ENCODE measurements at regions not wholly inside any gene's neighbourhood (a gene's known extent, or its start where the extent isn't known, plus 50 kb on each side); places are given as distances from the start of the nearest gene placed in this dataset.

DNA sequence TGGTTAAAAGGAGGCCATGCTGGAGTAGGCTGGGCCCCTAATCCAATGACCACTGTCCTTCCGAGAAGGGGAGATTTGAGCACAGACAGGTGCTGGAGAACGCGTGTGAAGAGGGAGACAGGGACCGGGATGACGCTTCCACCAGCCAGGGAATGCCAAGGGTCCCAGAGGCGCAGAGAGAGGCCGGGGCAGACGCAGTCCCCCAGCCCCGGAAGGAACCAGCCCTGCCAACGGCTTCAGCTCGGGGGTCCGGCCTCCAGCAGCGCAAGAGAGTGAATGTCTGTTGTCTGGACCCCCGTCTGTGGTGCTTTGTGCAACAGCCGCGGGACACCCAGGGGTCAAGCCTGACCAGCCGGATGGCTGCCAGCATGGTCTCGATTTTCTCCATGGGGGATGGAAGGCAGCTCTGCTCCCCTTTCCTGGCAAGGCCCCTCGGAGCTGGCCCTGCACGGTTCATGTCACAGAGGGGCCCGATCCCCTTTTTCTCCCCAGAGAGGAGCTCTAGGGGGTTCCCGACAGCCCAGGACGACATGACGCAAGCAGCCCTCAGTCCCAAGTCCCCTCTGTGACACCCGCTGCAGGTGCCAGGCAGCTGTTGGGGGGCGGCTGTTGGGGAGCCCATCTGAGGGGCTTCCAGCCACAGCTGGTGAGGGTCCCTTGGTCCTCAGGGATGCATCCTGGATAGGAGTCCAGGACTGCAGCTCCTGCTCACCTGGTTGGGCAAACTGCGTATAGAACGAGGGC lies 73.5 kb downstream of the SIK1 start:
- intact Hi-C loops (cut with micrococcal nuclease) = no loop called here
- Histone ChIP-seq H3K79me2 (ENCODE audit: control insufficient read depth, insufficient read depth, low read length) (no peaks in the 10 kb centered on the region), H2AFZ (ENCODE audit: low read depth, low read length) (no peak overlapping the region), H3K9me1 (replicated peaks; ENCODE audit: control insufficient read depth, extremely low read depth, insufficient read depth, low read length) (no peaks in the 10 kb centered on the region), H3K4me3 (replicated peaks in 1 of 3; ENCODE audit: insufficient read depth in 1 of 3, low read depth in 1 of 3, low read length in 3 of 3) (no peak overlapping the region), H3K9me3 (replicated peaks; ENCODE audit: control insufficient read depth, insufficient read depth, low read length) (no peaks in the 10 kb centered on the region), H3K27ac (ENCODE audit: insufficient read depth, low read depth, low read length) (no peak overlapping the region), H3K36me3 (ENCODE audit: control insufficient read depth in 2 of 2, extremely low read depth in 1 of 2, insufficient read depth in 2 of 2, low read length in 2 of 2) (no peaks in the 10 kb centered on the region), H3K27me3 (ENCODE audit: control insufficient read depth in 2 of 2, insufficient read depth in 2 of 2, low read length in 2 of 2) (no peaks in the 10 kb centered on the region), H3K9ac (replicated peaks; ENCODE audit: extremely low read depth, insufficient read depth, low read length) (no peak overlapping the region), H4K20me1 (replicated peaks; ENCODE audit: control insufficient read depth, extremely low read depth, insufficient read depth, low read length) (no peaks in the 10 kb centered on the region), H3K4me1 (ENCODE audit: control insufficient read depth, extremely low read depth, insufficient read depth, low read length) (peaks cover 10% of the 10 kb centered on the region), H3K4me2 (ENCODE audit: insufficient read depth, low read length) (no peak overlapping the region)
- ChIA-PET CTCF (interaction anchor here (1.7 kb wide), 1 partner anchor 292 kb away, joined by 4 read pairs; no protein-coding TSS in a partner anchor), POLR2A (no interaction called here)
- dilution Hi-C loops (cut with MboI; ENCODE audit: extremely low pct_ligation_motif_present, low sequenced_read_pairs) = no loop called here
- no peak for TF ChIP-seq MYC (IDR thresholded peaks at IDR 0.05; ENCODE audit: low read depth, low read length)
- TF ChIP-seq, protein P1, sequence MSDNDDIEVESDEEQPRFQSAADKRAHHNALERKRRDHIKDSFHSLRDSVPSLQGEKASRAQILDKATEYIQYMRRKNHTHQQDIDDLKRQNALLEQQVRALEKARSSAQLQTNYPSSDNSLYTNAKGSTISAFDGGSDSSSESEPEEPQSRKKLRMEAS (IDR thresholded peaks at IDR 0.05; ENCODE audit: insufficient read depth, insufficient read length) = no peak
- no peak for TF ChIP-seq FOS (IDR thresholded peaks at IDR 0.05; ENCODE audit: borderline replicate concordance, insufficient read depth, low read length)
- no peak for TF ChIP-seq POLR2A (IDR thresholded peaks at IDR 0.05; ENCODE audit: low read depth, low read length)
- no peak for TF ChIP-seq GATA2 (IDR thresholded peaks at IDR 0.05; ENCODE audit: insufficient read depth, insufficient read length, low read depth, low read length)
- TF ChIP-seq JUN (IDR thresholded peaks at IDR 0.05; ENCODE audit: borderline replicate concordance, insufficient read depth, insufficient read length, low read depth) = no peak
- no peak for TF ChIP-seq POLR2AphosphoS5 (IDR thresholded peaks at IDR 0.05; ENCODE audit: insufficient read depth, low read depth, low read length)
- TF ChIP-seq, protein P2, sequence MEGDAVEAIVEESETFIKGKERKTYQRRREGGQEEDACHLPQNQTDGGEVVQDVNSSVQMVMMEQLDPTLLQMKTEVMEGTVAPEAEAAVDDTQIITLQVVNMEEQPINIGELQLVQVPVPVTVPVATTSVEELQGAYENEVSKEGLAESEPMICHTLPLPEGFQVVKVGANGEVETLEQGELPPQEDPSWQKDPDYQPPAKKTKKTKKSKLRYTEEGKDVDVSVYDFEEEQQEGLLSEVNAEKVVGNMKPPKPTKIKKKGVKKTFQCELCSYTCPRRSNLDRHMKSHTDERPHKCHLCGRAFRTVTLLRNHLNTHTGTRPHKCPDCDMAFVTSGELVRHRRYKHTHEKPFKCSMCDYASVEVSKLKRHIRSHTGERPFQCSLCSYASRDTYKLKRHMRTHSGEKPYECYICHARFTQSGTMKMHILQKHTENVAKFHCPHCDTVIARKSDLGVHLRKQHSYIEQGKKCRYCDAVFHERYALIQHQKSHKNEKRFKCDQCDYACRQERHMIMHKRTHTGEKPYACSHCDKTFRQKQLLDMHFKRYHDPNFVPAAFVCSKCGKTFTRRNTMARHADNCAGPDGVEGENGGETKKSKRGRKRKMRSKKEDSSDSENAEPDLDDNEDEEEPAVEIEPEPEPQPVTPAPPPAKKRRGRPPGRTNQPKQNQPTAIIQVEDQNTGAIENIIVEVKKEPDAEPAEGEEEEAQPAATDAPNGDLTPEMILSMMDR (IDR thresholded peaks at IDR 0.05; ENCODE audit: extremely low read depth in 1 of 2, insufficient read depth in 1 of 2, low read depth in 1 of 2, low read length in 2 of 2) = no peak
- TF ChIP-seq EZH2 (IDR thresholded peaks at IDR 0.05; ENCODE audit: borderline replicate concordance, low read depth, low read length, severe bottlenecking) = no peak
- DNase-seq (ENCODE audit: low read depth, low spot score) (no peak), FAIRE-seq (no peak)
- BruUV-seq (replicated peaks) = no TSS peak
